ENCODE measurements at regions not wholly inside any gene's neighbourhood (a gene's known extent, or its start where the extent isn't known, plus 50 kb on each side); places are given as distances from the start of the nearest gene placed in this dataset.

DNA sequence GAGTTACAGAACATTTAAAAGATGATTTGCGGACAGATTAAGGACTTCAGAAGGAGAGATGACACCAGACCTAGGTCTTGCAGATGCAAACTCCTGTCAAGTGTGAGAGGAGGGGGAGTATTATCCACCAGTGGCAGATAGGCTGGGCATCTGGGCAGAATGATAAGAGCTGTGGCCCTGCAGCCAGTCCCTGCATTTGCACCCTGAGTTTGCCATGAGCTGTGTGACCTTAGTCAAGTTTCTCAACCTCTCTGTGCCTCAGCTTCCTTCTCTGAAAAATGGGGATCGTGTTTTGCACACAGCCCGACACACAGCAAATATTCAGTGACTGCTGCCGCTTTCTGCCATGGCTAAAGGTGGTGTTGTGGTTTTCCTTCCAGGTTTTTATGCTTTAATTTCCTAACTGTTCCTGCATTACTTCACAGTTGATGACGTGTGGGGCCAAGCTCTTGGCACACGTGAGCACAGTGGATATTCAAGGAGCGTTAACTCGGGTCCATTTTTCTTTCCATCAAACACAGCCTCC lies 516.2 kb downstream of the CDH26 start:
- no peaks in the 10 kb centered on the region for H3K36me3 ChIP-seq (ENCODE audit: control insufficient read depth in 5 of 5, insufficient read depth in 5 of 5, low read length in 5 of 5)
- H3K4me1 ChIP-seq (ENCODE audit: control insufficient read depth in 5 of 5, insufficient read depth in 5 of 5, low read length in 5 of 5), result no peaks in the 10 kb centered on the region
- no peak overlapping the region for H3K4me3 ChIP-seq (ENCODE audit: low read depth in 1 of 5, low read length in 5 of 5)
- no peaks in the 10 kb centered on the region for H3K9me3 ChIP-seq (ENCODE audit: control insufficient read depth in 5 of 5, low read length in 5 of 5)
- H3K9ac ChIP-seq (ENCODE audit: low read length in 5 of 5), result no peak overlapping the region
- H3K27me3 ChIP-seq (ENCODE audit: control insufficient read depth in 5 of 5, insufficient read depth in 4 of 5, low read length in 5 of 5), result peaks cover 0 to 10% (median 0%) of the 10 kb centered on the region in 5 donors
- no peak overlapping the region for H3K27ac ChIP-seq (ENCODE audit: low read depth, low read length)

DNA sequence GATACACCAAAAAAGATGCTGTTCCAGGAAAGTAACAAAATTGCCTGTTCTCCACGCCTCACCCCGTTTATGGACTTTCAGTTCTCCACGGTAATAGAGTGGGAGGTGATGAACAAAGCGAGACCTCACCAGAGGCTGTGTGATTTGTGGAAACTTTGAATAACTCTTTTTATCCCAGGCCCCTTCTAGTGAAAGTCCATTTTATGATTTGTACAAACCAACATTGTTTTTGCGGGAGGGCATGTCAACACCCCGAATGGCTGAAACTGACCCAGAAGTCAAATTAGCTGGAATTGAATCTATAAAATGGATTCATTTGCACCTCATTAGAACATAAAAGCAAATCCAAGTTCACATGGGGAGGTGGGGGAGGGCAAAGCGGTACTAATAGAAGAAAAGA lies 517.8 kb downstream of the CDH26 start:
- no peaks in the 10 kb centered on the region for H3K36me3 ChIP-seq (ENCODE audit: control insufficient read depth in 5 of 5, insufficient read depth in 5 of 5, low read length in 5 of 5)
- peaks cover 0 to 9% (median under 1%) of the 10 kb centered on the region in 5 donors for H3K27me3 ChIP-seq (ENCODE audit: control insufficient read depth in 5 of 5, insufficient read depth in 4 of 5, low read length in 5 of 5)
- H3K4me3 ChIP-seq (ENCODE audit: low read depth in 1 of 5, low read length in 5 of 5), result no peak overlapping the region
- H3K9ac ChIP-seq (ENCODE audit: low read length in 5 of 5), result no peak overlapping the region
- no peak overlapping the region for H3K27ac ChIP-seq (ENCODE audit: low read depth, low read length)
- H3K4me1 ChIP-seq (ENCODE audit: control insufficient read depth in 5 of 5, insufficient read depth in 5 of 5, low read length in 5 of 5), result peaks cover 0 to 1% (median 0%) of the 10 kb centered on the region in 5 donors
- H3K9me3 ChIP-seq (ENCODE audit: control insufficient read depth in 5 of 5, low read length in 5 of 5), result no peaks in the 10 kb centered on the region

DNA sequence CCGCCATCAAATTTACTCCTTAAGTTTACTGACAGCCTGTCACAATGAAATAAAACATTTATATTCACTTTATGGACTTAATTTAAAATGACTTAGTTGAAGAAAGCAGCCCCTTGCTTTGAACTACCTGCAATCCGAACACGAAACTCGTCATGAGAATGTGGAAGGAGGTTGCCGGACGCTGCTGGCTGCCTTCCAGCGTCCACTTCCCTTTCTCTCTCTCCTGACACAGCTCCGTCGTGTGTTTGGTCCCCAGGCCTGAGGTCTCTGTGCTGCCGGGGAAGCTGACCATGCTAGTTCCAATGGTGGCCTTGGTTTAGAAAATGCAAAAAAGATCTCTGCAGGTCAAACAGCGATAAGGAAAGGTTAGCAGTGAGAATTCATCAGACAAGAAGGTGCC lies 519.7 kb downstream of the CDH26 start:
- Histone ChIP-seq H3K9me3 (ENCODE audit: control insufficient read depth in 5 of 5, low read length in 5 of 5) (no peaks in the 10 kb centered on the region), H3K9ac (ENCODE audit: low read length in 5 of 5) (no peak overlapping the region), H3K36me3 (ENCODE audit: control insufficient read depth in 5 of 5, insufficient read depth in 5 of 5, low read length in 5 of 5) (no peaks in the 10 kb centered on the region), H3K27me3 (ENCODE audit: control insufficient read depth in 5 of 5, insufficient read depth in 4 of 5, low read length in 5 of 5) (peaks cover 0 to 15% (median 7%) of the 10 kb centered on the region in 5 donors), H3K27ac (ENCODE audit: low read depth, low read length) (no peak overlapping the region), H3K4me3 (ENCODE audit: low read depth in 1 of 5, low read length in 5 of 5) (no peak overlapping the region), H3K4me1 (ENCODE audit: control insufficient read depth in 5 of 5, insufficient read depth in 5 of 5, low read length in 5 of 5) (peaks cover 0 to 10% (median 2%) of the 10 kb centered on the region in 5 donors)

DNA sequence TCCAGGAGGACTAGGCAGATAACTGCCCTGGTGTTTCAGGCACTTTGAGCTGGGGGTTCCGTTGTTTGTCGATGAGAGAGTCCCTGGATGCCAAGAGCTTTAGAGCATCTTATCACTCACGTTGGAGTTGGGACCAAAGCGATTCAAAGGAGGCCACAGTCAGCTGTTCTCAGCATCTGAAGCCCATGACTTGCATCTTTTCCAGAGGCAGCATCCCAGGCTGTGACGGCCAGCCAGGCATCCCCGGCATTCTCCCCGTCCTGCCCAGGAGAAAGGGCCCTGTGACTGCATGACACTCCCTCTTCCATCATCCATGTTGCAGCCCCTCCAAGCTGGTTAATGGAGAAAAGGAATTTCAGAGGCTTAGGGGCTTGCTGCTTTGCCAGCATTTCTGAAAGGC lies 520.3 kb downstream of the CDH26 start:
- H3K9me3 ChIP-seq (ENCODE audit: control insufficient read depth in 5 of 5, low read length in 5 of 5), result no peaks in the 10 kb centered on the region
- no peak overlapping the region for H3K4me3 ChIP-seq (ENCODE audit: low read depth in 1 of 5, low read length in 5 of 5)
- no peak overlapping the region for H3K27ac ChIP-seq (ENCODE audit: low read depth, low read length)
- peaks cover 0 to 15% (median 7%) of the 10 kb centered on the region in 5 donors for H3K27me3 ChIP-seq (ENCODE audit: control insufficient read depth in 5 of 5, insufficient read depth in 4 of 5, low read length in 5 of 5)
- H3K9ac ChIP-seq (ENCODE audit: low read length in 5 of 5), result no peak overlapping the region
- H3K4me1 ChIP-seq (ENCODE audit: control insufficient read depth in 5 of 5, insufficient read depth in 5 of 5, low read length in 5 of 5), result peaks cover 0 to 10% (median 2%) of the 10 kb centered on the region in 5 donors
- no peaks in the 10 kb centered on the region for H3K36me3 ChIP-seq (ENCODE audit: control insufficient read depth in 5 of 5, insufficient read depth in 5 of 5, low read length in 5 of 5)

DNA sequence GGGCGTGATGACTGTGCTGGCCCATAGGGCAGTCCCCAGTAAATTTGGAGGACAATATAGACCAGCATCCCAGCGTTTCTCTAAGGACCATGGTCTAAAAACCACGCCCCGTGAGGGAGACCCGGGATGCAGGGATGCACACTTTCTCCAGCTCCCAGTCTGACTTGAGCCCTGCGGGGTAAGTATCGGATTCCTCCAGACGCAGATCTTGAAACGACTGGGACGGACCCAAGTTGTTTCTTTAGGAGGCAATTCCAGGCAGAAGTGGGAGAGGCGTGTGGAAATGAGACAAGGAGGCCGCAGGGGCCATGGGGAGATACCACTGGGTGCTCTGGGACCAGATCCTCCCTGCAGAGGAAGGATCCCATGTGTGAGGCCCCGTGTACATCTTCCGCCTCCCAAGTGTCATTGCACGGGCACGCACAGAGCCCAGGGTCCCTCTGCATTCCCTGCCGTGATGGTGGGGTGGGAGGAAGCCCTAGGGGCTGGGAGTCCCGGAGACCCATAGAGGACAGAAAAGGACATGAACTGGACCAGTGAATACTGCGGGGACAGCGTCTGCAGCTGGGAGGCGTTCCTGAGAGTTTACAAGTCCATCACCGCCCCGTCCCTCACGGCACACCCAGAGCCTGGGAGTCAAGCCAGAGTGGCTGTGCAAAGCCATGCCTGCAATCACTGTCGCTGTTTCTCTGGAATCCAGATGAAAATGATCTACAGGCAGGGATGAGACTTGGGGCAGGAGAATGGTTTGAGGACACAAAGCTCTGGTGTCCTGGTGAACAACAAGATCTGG lies 522.9 kb downstream of the CDH26 start:
- no peak overlapping the region for H3K9ac ChIP-seq (ENCODE audit: low read length in 5 of 5)
- peaks cover 0 to 13% (median 3%) of the 10 kb centered on the region in 5 donors for H3K4me1 ChIP-seq (ENCODE audit: control insufficient read depth in 5 of 5, insufficient read depth in 5 of 5, low read length in 5 of 5)
- H3K36me3 ChIP-seq (ENCODE audit: control insufficient read depth in 5 of 5, insufficient read depth in 5 of 5, low read length in 5 of 5), result no peaks in the 10 kb centered on the region
- H3K4me3 ChIP-seq (ENCODE audit: low read depth in 1 of 5, low read length in 5 of 5), result no peak overlapping the region
- no peaks in the 10 kb centered on the region for H3K9me3 ChIP-seq (ENCODE audit: control insufficient read depth in 5 of 5, low read length in 5 of 5)
- peaks cover 0 to 23% (median 14%) of the 10 kb centered on the region in 5 donors for H3K27me3 ChIP-seq (ENCODE audit: control insufficient read depth in 5 of 5, insufficient read depth in 4 of 5, low read length in 5 of 5)
- H3K27ac ChIP-seq (ENCODE audit: low read depth, low read length), result no peak overlapping the region

DNA sequence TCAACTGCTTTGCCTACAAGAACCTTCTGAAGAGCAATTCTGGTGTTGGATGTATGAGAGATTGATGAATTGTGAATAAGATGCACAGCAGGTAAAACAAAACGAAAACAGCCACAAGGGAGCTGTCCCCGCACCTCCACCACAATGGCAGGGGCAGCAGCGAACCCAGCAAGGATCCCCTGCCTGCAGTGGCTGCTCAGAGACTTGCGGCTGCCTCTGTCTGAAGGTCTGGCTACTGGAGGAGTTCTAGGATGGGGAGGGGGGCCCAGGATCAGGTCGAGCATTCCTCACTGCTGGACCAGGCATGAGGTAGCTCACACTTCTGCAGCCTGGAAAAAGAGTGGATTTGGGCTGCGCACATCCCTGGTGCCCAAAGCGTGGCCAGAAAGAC lies 523.5 kb downstream of the CDH26 start:
- no peak overlapping the region for H3K9ac ChIP-seq (ENCODE audit: low read length in 5 of 5)
- no peak overlapping the region for H3K4me3 ChIP-seq (ENCODE audit: low read depth in 1 of 5, low read length in 5 of 5)
- H3K36me3 ChIP-seq (ENCODE audit: control insufficient read depth in 5 of 5, insufficient read depth in 5 of 5, low read length in 5 of 5), result no peaks in the 10 kb centered on the region
- H3K27ac ChIP-seq (ENCODE audit: low read depth, low read length), result no peak overlapping the region
- H3K27me3 ChIP-seq (ENCODE audit: control insufficient read depth in 5 of 5, insufficient read depth in 4 of 5, low read length in 5 of 5), result peaks cover 0 to 26% (median 14%) of the 10 kb centered on the region in 5 donors
- no peaks in the 10 kb centered on the region for H3K9me3 ChIP-seq (ENCODE audit: control insufficient read depth in 5 of 5, low read length in 5 of 5)
- peaks cover 0 to 13% (median 3%) of the 10 kb centered on the region in 5 donors for H3K4me1 ChIP-seq (ENCODE audit: control insufficient read depth in 5 of 5, insufficient read depth in 5 of 5, low read length in 5 of 5)

DNA sequence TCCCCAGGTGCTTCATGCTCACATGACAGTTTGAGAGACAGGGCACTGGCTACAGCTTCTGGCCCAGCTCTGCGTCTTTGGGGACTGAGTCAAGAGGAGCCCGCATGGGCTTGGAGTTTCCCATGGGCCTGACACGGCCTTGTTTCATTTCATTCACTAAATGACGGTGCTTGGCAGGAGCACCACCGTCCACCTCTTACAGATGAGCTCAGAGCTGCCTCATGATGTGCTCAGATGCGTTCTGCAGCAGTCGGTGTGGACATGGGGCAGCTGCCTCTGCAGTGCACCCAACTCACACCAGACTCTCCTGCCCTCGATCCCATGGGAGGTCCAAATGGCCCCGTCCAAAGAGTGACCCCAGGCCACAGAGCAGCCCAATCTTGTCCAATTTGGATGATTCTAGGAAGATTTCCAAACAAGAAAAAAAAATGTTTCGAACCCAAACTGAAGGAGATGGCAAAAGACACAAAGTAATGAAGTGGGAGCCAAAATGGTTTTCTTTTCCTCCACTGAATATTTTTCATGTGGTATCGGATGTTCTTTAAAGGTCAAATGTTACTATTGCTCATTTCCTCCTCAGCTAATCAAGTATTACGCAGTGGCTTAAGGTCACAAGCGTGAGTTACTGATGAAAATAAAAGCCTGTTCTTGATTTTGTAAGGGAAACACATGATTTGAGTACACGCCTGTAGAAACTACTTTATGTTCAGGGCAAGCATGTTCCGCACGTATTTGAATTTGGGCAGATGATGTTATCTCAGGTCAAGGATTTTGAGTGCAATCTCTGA lies 524.2 kb downstream of the CDH26 start:
- Histone ChIP-seq H3K27me3 (ENCODE audit: control insufficient read depth in 5 of 5, insufficient read depth in 4 of 5, low read length in 5 of 5) (peaks cover 0 to 26% (median 14%) of the 10 kb centered on the region in 5 donors), H3K36me3 (ENCODE audit: control insufficient read depth in 5 of 5, insufficient read depth in 5 of 5, low read length in 5 of 5) (no peaks in the 10 kb centered on the region), H3K9me3 (ENCODE audit: control insufficient read depth in 5 of 5, low read length in 5 of 5) (no peaks in the 10 kb centered on the region), H3K4me3 (ENCODE audit: low read depth in 1 of 5, low read length in 5 of 5) (no peak overlapping the region), H3K27ac (ENCODE audit: low read depth, low read length) (no peak overlapping the region), H3K4me1 (ENCODE audit: control insufficient read depth in 5 of 5, insufficient read depth in 5 of 5, low read length in 5 of 5) (peaks cover 0 to 13% (median 3%) of the 10 kb centered on the region in 5 donors), H3K9ac (ENCODE audit: low read length in 5 of 5) (no peak overlapping the region)

DNA sequence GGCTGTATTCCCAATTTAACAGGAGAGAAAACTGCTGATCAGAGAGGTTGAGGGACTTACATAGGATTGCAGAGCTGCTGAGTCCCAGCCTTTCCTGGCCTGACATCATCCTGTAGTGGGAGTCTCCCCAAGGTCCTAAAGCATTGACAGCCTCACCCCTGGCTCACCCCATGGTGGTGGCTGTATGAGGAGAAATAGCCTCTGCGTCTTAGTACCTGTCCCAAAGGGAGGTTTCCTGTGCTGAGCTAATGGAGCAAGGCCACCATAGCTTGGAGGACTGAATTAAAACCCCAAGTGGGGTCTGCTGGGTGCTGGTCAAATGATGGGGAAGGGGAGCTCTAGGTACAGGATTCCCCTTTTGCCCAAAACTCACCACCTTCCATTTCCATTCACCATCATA lies 525.1 kb downstream of the CDH26 start:
- Histone ChIP-seq H3K27me3 (ENCODE audit: control insufficient read depth in 5 of 5, insufficient read depth in 4 of 5, low read length in 5 of 5) (peaks cover 0 to 26% (median 14%) of the 10 kb centered on the region in 5 donors), H3K27ac (ENCODE audit: low read depth, low read length) (no peak overlapping the region), H3K9me3 (ENCODE audit: control insufficient read depth in 5 of 5, low read length in 5 of 5) (no peaks in the 10 kb centered on the region), H3K4me1 (ENCODE audit: control insufficient read depth in 5 of 5, insufficient read depth in 5 of 5, low read length in 5 of 5) (peaks cover 0 to 13% (median 3%) of the 10 kb centered on the region in 5 donors), H3K9ac (ENCODE audit: low read length in 5 of 5) (no peak overlapping the region), H3K4me3 (ENCODE audit: low read depth in 1 of 5, low read length in 5 of 5) (no peak overlapping the region), H3K36me3 (ENCODE audit: control insufficient read depth in 5 of 5, insufficient read depth in 5 of 5, low read length in 5 of 5) (no peaks in the 10 kb centered on the region)

DNA sequence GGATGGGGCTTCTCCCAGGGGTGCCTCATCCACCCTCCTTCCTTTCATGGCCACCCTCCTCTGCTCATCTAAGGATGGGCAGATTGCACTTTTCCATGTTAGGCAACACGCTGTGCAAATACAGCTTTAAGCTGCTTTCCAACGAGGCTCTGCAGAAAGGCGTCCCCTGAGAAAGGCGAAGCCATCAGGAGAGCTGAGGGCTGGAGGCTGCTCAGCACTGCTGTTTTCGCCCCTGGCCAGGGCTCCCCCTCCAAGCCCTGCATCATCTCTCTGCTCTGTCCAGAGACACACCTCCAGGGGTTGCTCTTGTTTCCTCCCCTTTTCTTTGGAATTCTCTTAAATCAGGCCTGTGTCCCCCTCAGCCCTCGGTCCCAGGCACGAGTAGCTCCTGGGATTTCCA lies 526.1 kb downstream of the CDH26 start:
- Histone ChIP-seq H3K9me3 (ENCODE audit: control insufficient read depth in 5 of 5, low read length in 5 of 5) (no peaks in the 10 kb centered on the region), H3K36me3 (ENCODE audit: control insufficient read depth in 5 of 5, insufficient read depth in 5 of 5, low read length in 5 of 5) (no peaks in the 10 kb centered on the region), H3K27ac (ENCODE audit: low read depth, low read length) (no peak overlapping the region), H3K27me3 (ENCODE audit: control insufficient read depth in 5 of 5, insufficient read depth in 4 of 5, low read length in 5 of 5) (peaks cover 0 to 31% (median 14%) of the 10 kb centered on the region in 5 donors), H3K9ac (ENCODE audit: low read length in 5 of 5) (no peak overlapping the region), H3K4me1 (ENCODE audit: control insufficient read depth in 5 of 5, insufficient read depth in 5 of 5, low read length in 5 of 5) (peaks cover 0 to 13% (median 3%) of the 10 kb centered on the region in 5 donors), H3K4me3 (ENCODE audit: low read depth in 1 of 5, low read length in 5 of 5) (no peak overlapping the region)
